OCI-LY1 (cell line): ENCODE measurements at regions not wholly inside any gene's neighbourhood (a gene's known extent, or its start where the extent isn't known, plus 50 kb on each side); places are given as distances from the start of the nearest gene placed in this dataset.

Experiments used
- H2AFZ ChIP-seq: fragments of 200-600 bp; sonication (generic), shearing (Covaris generic); 2 replicates; pipeline ENCODE4 v1.6.0; 2014; ENCODE audit warnings: antibody characterized with exemption, mild to moderate bottlenecking, low read length
- H3F3A ChIP-seq: fragments of 200-600 bp; sonication (generic), shearing (Covaris generic); 2 replicates; pipeline ENCODE4 v1.6.0; 2014; ENCODE audit warnings: mild to moderate bottlenecking, antibody characterized with exemption, low read length, moderate library complexity; ENCODE audit not compliant: insufficient read depth
- H3K27ac ChIP-seq: fragments of 200-600 bp; sonication (generic); 2 replicates; pipeline ENCODE4 v1.5.1; 2014; ENCODE audit warnings: low read length, mixed run types, mild to moderate bottlenecking, low read depth; ENCODE audit not compliant: poor library complexity, severe bottlenecking
- H3K27me3 ChIP-seq: fragments of 200-600 bp; sonication (generic); 2 replicates; pipeline ENCODE4 v1.6.0; 2014; ENCODE audit warnings: antibody characterized with exemption, mild to moderate bottlenecking, low read length, moderate library complexity; ENCODE audit not compliant: insufficient read depth
- H3K36me3 ChIP-seq: fragments of 200-600 bp; sonication (generic); 2 replicates; pipeline ENCODE4 v1.6.1; 2014; ENCODE audit warnings: mild to moderate bottlenecking, antibody characterized with exemption, low read length, moderate library complexity, mixed read lengths; ENCODE audit not compliant: insufficient read depth
- H3K4me1 ChIP-seq: fragments of 200-600 bp; sonication (generic); 2 replicates; pipeline ENCODE4 v1.5.1; 2014; ENCODE audit warnings: mild to moderate bottlenecking, low read length, moderate library complexity; ENCODE audit not compliant: insufficient read depth, severe bottlenecking
- H3K4me2 ChIP-seq: fragments of 200-600 bp; sonication (generic), shearing (Covaris generic); 2 replicates; pipeline ENCODE4 v1.6.1; 2014; ENCODE audit warnings: low read length
- H3K4me3 ChIP-seq: fragments of 200-600 bp; sonication (generic); 2 replicates; pipeline ENCODE4 v1.5.1; 2014; ENCODE audit warnings: low read length, low read depth, mild to moderate bottlenecking, mixed read lengths; ENCODE audit not compliant: poor library complexity, severe bottlenecking
- H3K79me2 ChIP-seq: fragments of 200-600 bp; shearing (Covaris generic); 2 replicates; pipeline ENCODE4 v1.6.1; 2016; ENCODE audit warnings: mixed run types, low read length, mixed read lengths; ENCODE audit not compliant: insufficient read depth
- H3K9ac ChIP-seq: fragments of 200-600 bp; sonication (generic), shearing (Covaris generic); 2 replicates; pipeline ENCODE4 v1.6.1; 2014; ENCODE audit warnings: mild to moderate bottlenecking, low read length, mixed read lengths
- H3K9me2 ChIP-seq: fragments of 200-600 bp; sonication (generic), shearing (Covaris generic); 2 replicates; pipeline ENCODE4 v1.6.1; 2014; ENCODE audit warnings: low read depth, mild to moderate bottlenecking, low read length, mixed read lengths
- H3K9me3 ChIP-seq: fragments of 200-600 bp; shearing (Covaris generic); 2 replicates; pipeline ENCODE4 v1.6.1; 2014; ENCODE audit warnings: low read length, mixed read lengths
- H4K20me1 ChIP-seq: fragments of 200-600 bp; sonication (generic), shearing (Covaris generic); 2 replicates; pipeline ENCODE4 v1.6.0; 2016; ENCODE audit warnings: mild to moderate bottlenecking, low read length; ENCODE audit not compliant: insufficient read depth
- CTCF ChIP-seq: fragments of 200-600 bp; sonication (generic), shearing (Covaris generic); IDR thresholded peaks from 2 replicates; pipeline ENCODE4 v1.5.1; 2017; ENCODE audit warnings: mild to moderate bottlenecking, antibody characterized with exemption, low read length, moderate library complexity, mixed read lengths
- EZH2 ChIP-seq: fragments of 200-600 bp; sonication (generic), shearing (Covaris generic); IDR thresholded peaks from 2 replicates; pipeline ENCODE4 v1.8.0; 2017; ENCODE audit warnings: borderline replicate concordance, mixed run types, mild to moderate bottlenecking, antibody characterized with exemption, low read length, moderate library complexity, mixed read lengths

GRCh38 chr5:30405821-30406220, 787.7 kb upstream of the CDH6 start:
- H4K20me1 ChIP-seq: no peaks in the 10 kb centered on the region
- H3K9me3 ChIP-seq: no peaks in the 10 kb centered on the region
- no peak overlapping the region for H3K4me2 ChIP-seq
- H3K4me3 ChIP-seq: no peak overlapping the region
- TF ChIP-seq EZH2 (no peak), CTCF (no peak)
- H3K79me2 ChIP-seq: no peaks in the 10 kb centered on the region
- no peaks in the 10 kb centered on the region for H3K27me3 ChIP-seq
- no peaks in the 10 kb centered on the region for H3F3A ChIP-seq
- H3K9ac ChIP-seq: no peak overlapping the region
- no peak overlapping the region for H3K27ac ChIP-seq
- H3K36me3 ChIP-seq: no peaks in the 10 kb centered on the region
- no peak overlapping the region for H2AFZ ChIP-seq
- H3K9me2 ChIP-seq: no peaks in the 10 kb centered on the region
- no peaks in the 10 kb centered on the region for H3K4me1 ChIP-seq

DNA sequence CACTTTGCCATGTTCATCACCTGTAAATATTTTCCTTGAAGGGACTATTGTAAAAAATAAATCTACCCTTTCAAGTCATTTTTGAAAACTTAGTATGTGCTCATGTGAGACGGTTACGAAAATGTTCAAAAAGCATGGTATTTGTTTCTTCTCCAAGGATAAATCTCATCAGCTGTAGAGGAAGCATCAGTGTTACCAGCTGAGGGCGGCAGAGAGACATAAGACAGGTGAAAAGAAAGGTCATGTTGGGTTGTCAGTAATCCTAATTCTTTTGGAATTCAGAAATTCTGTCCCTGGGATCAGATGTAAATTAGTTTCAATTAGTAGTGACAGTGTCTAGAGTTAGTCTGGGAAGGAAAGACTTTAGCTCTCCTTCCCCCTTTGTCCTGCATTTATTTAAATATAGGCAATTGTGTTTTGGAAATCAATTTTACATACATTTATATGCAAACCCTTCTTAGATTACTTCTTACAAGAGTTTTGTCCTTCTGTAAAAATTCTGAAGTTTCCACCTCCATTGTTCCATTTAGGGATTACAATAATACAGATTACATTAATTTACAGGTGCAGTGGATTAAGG, 791.9 kb upstream of the CDH6 start:
- H3K4me3 ChIP-seq: no peak overlapping the region
- H3K9me2 ChIP-seq: no peaks in the 10 kb centered on the region
- H3K79me2 ChIP-seq: no peaks in the 10 kb centered on the region
- no peaks in the 10 kb centered on the region for H3F3A ChIP-seq
- H3K9me3 ChIP-seq: no peaks in the 10 kb centered on the region
- H3K36me3 ChIP-seq: no peaks in the 10 kb centered on the region
- TF ChIP-seq CTCF (peak; percentile 64), EZH2 (no peak)
- no peaks in the 10 kb centered on the region for H3K4me1 ChIP-seq
- no peaks in the 10 kb centered on the region for H4K20me1 ChIP-seq
- no peak overlapping the region for H3K4me2 ChIP-seq
- H3K9ac ChIP-seq: no peak overlapping the region
- no peak overlapping the region for H3K27ac ChIP-seq
- no peak overlapping the region for H2AFZ ChIP-seq
- H3K27me3 ChIP-seq: no peaks in the 10 kb centered on the region

- no peak overlapping the region for H2AFZ ChIP-seq
- H3K79me2 ChIP-seq: no peaks in the 10 kb centered on the region
- no peaks in the 10 kb centered on the region for H3F3A ChIP-seq
- no peak overlapping the region for H3K4me3 ChIP-seq
- no peak overlapping the region for H3K27ac ChIP-seq
- H3K9me2 ChIP-seq: no peaks in the 10 kb centered on the region
- no peak overlapping the region for H3K4me2 ChIP-seq
- H3K36me3 ChIP-seq: no peaks in the 10 kb centered on the region
- TF ChIP-seq EZH2 (no peak), CTCF (no peak)
- H3K27me3 ChIP-seq: no peaks in the 10 kb centered on the region
- no peaks in the 10 kb centered on the region for H3K9me3 ChIP-seq
- H3K9ac ChIP-seq: no peak overlapping the region
- no peaks in the 10 kb centered on the region for H4K20me1 ChIP-seq
- H3K4me1 ChIP-seq: no peaks in the 10 kb centered on the region
Measured at GRCh38 chr5:30398423-30398822, 795.1 kb upstream of the CDH6 start.
